ENCODE measurements at regions not wholly inside any gene's neighbourhood (a gene's known extent, or its start where the extent isn't known, plus 50 kb on each side); places are given as distances from the start of the nearest gene placed in this dataset.

DNA sequence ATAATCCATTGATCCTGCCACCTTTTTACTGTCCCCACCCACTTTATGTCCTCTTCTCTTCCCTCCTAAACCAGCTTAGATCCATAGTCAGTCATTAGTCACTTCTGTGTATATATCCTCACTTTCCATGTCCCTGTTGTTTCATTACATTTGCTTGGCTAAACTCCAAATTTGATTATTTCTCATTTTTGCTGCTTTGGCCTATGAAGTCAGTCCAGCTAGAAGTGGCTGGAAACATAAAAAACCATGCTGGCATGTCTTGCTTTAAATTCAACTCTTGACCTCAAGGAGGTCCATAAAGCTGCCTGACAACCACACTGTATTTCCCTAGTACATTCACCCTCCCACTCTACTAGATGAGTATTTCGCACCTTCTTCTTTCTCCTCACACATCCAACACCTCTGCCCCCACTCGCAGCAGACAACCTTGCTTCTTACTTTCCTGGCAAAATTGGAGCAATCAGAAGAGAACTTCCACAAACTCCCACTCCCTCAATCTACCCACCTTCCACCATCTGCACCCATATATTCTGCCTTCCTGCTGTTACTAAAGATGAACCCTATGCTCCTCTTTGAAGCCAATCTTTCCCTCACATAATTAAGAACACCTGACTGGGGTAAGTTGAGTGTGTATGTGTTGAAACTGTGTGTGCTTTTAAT lies 72.1 kb downstream of the ZNF648 start:
- TF ChIP-seq, protein P1, sequence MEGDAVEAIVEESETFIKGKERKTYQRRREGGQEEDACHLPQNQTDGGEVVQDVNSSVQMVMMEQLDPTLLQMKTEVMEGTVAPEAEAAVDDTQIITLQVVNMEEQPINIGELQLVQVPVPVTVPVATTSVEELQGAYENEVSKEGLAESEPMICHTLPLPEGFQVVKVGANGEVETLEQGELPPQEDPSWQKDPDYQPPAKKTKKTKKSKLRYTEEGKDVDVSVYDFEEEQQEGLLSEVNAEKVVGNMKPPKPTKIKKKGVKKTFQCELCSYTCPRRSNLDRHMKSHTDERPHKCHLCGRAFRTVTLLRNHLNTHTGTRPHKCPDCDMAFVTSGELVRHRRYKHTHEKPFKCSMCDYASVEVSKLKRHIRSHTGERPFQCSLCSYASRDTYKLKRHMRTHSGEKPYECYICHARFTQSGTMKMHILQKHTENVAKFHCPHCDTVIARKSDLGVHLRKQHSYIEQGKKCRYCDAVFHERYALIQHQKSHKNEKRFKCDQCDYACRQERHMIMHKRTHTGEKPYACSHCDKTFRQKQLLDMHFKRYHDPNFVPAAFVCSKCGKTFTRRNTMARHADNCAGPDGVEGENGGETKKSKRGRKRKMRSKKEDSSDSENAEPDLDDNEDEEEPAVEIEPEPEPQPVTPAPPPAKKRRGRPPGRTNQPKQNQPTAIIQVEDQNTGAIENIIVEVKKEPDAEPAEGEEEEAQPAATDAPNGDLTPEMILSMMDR (IDR thresholded peaks at IDR 0.05) = no peak
- TF ChIP-seq POLR2AphosphoS5 (IDR thresholded peaks at IDR 0.05) (no peak), POLR2A (IDR thresholded peaks at IDR 0.05) (no peak)
